ENCODE measurements at regions not wholly inside any gene's neighbourhood (a gene's known extent, or its start where the extent isn't known, plus 50 kb on each side); places are given as distances from the start of the nearest gene placed in this dataset.
"Not testable (repeated sequence)": the region's sequence is repeated elsewhere in the genome, so short reads cannot be mapped to it uniquely, and the experiment has no call there.

DNA sequence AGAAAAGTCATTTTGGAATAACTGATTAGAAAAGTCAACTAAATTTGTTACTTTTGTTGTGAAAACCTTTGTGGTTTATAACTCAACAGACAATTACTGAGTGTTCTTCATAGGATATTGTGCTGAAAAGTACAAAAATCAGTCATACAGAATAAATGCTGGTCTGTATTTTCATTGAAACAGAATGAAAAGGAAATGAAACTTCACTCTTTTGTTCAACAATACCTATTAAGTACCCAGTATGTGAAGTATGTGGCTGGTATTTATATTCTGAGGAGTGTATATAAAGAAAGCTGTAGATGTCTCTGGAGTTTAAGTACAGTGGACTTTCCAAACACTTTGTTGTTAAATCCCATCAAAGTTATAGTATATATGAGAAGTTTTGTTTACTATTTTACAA, 828.4 kb upstream of the ATXN8OS start:
- Mint-ChIP-seq H3K36me3 (ENCODE audit: low read depth) (no peaks in the 10 kb centered on the region), H3K9me3 (peaks cover 16% of the 10 kb centered on the region), H3K27ac (no peak overlapping the region), H3K27me3 (ENCODE audit: insufficient read depth) (no peaks in the 10 kb centered on the region), H3K4me1 (ENCODE audit: low read depth) (no peaks in the 10 kb centered on the region), H3K4me3 (no peak overlapping the region)
- intact Hi-C loops (cut with micrococcal nuclease) = no loop called here
- DNase-seq (ENCODE audit: low spot score) = no peak

DNA sequence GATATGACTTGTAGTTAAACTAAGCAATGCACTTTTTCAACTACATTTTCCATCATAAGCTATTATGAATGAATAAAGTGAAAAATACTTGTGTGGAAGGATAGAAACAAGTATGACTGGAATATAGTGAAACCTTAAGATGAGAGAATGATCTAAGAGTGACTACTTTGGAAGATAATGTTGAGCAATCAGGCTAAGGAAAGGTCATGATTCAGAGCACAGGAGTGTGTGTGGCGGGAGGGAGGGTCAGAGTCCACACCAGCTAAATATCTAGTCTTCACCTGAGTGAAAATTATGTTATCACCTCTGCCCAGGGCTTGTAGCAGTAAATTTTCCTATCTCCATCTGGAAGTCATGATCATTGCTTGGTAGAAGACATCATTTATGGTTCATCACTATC, 833.4 kb upstream of the ATXN8OS start:
- H3K4me1 Mint-ChIP-seq (ENCODE audit: low read depth) = no peaks in the 10 kb centered on the region
- no peaks in the 10 kb centered on the region for H3K27me3 Mint-ChIP-seq (ENCODE audit: insufficient read depth)
- DNase-seq (ENCODE audit: low spot score) = no peak
- H3K9me3 Mint-ChIP-seq = peaks cover 9% of the 10 kb centered on the region
- H3K36me3 Mint-ChIP-seq (ENCODE audit: low read depth) = no peaks in the 10 kb centered on the region
- no peak overlapping the region for H3K4me3 Mint-ChIP-seq
- intact Hi-C loops (cut with micrococcal nuclease) = no loop called here
- no peak overlapping the region for H3K27ac Mint-ChIP-seq

DNA sequence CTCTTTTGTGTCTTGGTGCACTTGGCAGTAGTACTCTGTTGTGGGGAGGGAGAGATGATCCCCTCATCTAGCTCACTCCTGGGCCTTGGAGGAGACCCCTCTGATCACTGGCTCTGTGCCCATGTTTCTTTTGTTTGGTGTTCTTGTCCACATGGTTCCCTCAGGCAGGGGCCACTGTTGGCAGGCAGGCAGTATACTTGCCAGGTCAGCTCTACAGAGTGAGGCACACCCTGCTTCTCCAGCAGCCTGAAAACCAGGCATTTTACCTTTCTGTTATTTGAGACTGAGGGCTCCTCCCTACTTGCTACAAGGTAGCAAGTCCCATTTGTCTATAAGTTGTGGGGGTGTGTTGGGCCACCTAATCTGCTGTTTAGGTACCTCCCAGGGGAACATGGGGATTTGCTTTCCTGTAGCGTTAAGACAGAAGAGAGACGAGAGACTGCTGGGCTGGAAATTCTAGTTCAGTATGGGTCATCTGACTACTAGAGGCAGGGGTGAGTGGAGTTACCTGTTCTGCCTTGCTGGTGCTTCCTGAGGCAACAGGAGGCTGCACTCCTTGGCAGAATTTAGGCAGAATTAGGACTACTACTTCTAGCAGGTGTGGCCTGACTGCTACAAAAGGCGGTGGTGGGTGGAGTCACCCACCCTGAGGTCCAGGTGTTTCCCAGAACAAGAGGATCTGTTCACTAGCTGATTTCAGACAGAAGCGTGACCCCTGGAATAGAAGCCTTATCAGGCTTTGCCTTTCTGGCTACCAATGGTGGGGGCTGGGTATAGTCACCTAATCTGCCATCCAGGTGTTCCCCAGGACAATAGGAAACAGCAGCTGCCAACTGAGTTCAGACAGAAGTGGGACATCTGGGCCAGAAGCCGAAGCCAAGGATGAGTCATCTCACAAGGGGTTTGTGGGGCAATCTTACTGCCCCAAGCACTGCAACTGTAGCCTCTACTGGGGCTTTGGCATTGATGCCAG, 843.0 kb upstream of the ATXN8OS start:
- H3K36me3 Mint-ChIP-seq (ENCODE audit: low read depth) = no peaks in the 10 kb centered on the region
- intact Hi-C loops (cut with micrococcal nuclease) = no loop called here

DNA sequence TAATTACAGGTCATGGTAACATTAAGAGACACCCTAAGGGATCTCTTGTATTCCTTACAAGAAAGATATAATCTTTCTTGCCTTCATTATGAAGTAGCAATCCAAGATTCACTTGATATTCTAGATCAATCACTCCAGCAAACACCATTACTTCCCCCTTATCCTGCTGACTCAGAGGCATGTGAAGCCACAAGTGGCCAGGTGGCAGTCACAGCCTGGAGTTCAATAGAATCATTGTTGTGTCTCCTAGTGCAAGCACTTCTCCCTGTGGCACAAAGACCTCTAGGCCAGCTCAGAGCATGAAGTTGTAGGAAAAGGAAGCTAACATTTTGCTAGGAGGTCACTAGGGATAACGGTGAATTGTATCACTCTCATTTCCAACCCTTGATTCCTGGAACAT, 864.3 kb upstream of the ATXN8OS start:
- Mint-ChIP-seq H3K36me3 (ENCODE audit: low read depth) (no peaks in the 10 kb centered on the region), H3K4me3 (no peak overlapping the region), H3K4me1 (ENCODE audit: low read depth) (no peaks in the 10 kb centered on the region), H3K27me3 (ENCODE audit: insufficient read depth) (no peaks in the 10 kb centered on the region), H3K27ac (no peak overlapping the region), H3K9me3 (peaks cover 10% of the 10 kb centered on the region)
- intact Hi-C loops (cut with micrococcal nuclease) = no loop called here
- DNase-seq (ENCODE audit: low spot score) = no peak

More for the DNA sequence above, 843.0 kb upstream of the ATXN8OS start:
- H3K27me3 Mint-ChIP-seq (ENCODE audit: insufficient read depth) = no peaks in the 10 kb centered on the region
- H3K4me3 Mint-ChIP-seq = no peak overlapping the region
- H3K27ac Mint-ChIP-seq = no peak overlapping the region
- peaks cover 33% of the 10 kb centered on the region for H3K9me3 Mint-ChIP-seq
- DNase-seq (ENCODE audit: low spot score) = no peak
- no peaks in the 10 kb centered on the region for H3K4me1 Mint-ChIP-seq (ENCODE audit: low read depth)

DNA sequence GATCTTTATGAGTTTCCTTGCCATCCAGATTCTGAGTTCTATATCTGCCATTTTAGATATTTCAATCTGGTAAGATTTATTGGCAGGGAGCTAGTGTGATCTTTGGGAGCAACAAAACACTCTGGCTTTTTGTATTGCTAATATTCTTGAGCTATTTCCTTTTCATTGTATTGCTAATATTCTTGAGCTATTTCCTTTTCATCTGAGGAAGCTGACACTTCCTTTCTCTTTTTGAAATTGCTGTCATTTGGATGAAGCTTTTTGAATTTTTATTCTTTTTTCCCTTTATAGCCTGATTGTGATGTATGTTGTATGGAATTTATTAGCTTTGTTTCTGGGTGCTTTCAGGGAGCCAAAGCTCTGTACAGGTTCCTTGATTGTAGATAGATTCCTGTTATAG, 873.5 kb upstream of the ATXN8OS start:
- DNase-seq (ENCODE audit: low spot score) = no peak
- H3K27ac Mint-ChIP-seq = no peak overlapping the region
- intact Hi-C loops (cut with micrococcal nuclease) = no loop called here
- H3K4me3 Mint-ChIP-seq = no peak overlapping the region
- H3K27me3 Mint-ChIP-seq (ENCODE audit: insufficient read depth) = no peaks in the 10 kb centered on the region
- H3K36me3 Mint-ChIP-seq (ENCODE audit: low read depth) = no peaks in the 10 kb centered on the region
- no peaks in the 10 kb centered on the region for H3K4me1 Mint-ChIP-seq (ENCODE audit: low read depth)
- peaks cover 35% of the 10 kb centered on the region for H3K9me3 Mint-ChIP-seq

DNA sequence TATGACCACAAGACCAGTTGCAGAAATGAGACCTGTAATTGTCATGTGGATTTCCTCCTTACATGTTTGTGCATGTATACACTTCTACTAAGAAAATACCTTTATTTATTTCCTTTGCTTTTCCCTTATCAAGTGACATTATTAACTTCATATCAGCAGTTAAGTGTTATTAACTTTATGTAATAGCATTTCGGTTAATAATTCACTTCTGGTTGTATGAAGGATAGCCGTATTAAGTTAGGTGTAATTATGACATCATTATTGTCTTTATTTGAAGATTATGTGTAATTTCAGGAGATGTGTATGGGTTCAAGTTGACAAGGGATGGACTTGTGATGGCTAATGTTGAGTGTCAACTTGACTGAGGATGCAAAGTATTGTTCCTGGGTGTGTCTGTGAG, 881.2 kb upstream of the ATXN8OS start:
- no peak overlapping the region for H3K27ac Mint-ChIP-seq

DNA sequence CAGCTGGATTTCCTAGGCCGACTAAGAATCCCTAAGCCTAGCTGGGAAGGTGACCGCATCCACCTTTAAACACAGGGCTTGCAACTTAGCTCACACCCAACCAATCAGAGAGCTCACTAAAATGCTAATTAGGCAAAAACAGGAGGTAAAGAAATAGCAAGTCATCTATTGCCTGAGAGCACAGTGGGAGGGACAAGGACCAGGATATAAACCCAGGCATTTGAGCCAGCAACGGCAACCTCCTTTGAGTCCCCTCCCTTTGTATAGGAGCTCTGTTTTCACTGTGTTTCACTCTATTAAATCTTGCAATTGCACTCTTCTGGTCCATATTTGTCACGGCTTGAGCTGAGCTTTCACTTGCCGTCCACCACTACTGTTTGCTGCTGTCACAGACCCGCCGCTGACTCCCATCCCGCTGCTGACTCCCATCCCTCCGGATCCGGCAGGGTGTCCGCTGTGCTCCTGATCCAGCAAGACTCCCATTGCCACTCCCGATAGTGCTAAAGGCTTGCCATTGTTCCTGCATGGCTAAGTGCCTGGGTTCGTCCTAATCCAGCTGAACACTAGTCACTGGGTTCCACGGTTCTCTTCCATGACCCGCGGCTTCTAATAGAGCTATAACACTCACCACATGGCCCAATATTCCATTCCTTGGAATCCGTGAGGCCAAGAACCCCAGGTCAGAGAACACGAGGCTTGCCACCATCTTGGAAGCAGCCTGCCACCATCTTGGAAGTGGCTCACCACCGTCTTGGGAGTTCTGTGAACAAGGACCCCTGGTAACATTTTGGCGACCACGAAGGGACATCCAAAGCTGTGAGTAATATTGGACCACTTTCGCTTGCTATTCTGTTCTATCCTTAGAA, 885.8 kb upstream of the ATXN8OS start:
- H3K36me3 Mint-ChIP-seq (ENCODE audit: low read depth); H3K4me1 Mint-ChIP-seq (ENCODE audit: low read depth); H3K27ac Mint-ChIP-seq; intact Hi-C loops (cut with micrococcal nuclease); H3K4me3 Mint-ChIP-seq; DNase-seq (ENCODE audit: low spot score); H3K27me3 Mint-ChIP-seq (ENCODE audit: insufficient read depth): not testable (repeated sequence)
- peaks cover 27% of the 10 kb centered on the region for H3K9me3 Mint-ChIP-seq

More for the DNA sequence above, 881.2 kb upstream of the ATXN8OS start:
- peaks cover 40% of the 10 kb centered on the region for H3K9me3 Mint-ChIP-seq
- no peak overlapping the region for H3K4me3 Mint-ChIP-seq
- no peaks in the 10 kb centered on the region for H3K4me1 Mint-ChIP-seq (ENCODE audit: low read depth)
- DNase-seq (ENCODE audit: low spot score) = no peak
- intact Hi-C loops (cut with micrococcal nuclease) = no loop called here
- H3K36me3 Mint-ChIP-seq (ENCODE audit: low read depth) = no peaks in the 10 kb centered on the region
- H3K27me3 Mint-ChIP-seq (ENCODE audit: insufficient read depth) = no peaks in the 10 kb centered on the region

DNA sequence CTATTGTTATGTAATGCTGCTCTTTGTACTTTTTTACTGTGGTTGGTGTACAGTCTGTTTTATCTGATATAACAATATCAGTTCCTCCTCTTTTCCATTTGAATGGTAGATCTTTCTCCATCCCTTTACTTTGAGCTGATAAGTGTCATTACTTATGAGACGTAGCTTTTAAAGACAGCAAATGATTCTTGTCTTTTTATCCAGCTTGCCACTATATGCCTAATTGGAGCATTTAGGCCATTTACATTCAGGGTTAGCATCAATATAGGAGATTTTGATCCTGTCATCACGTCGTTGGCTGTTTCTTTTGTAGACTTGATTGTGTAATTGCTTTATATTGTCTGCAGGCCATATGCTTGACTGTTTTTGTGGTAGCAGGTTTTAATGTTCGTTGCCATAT, 894.2 kb upstream of the ATXN8OS start:
- Mint-ChIP-seq H3K27me3 (ENCODE audit: insufficient read depth) (no peaks in the 10 kb centered on the region), H3K9me3 (peaks cover 3% of the 10 kb centered on the region), H3K4me1 (ENCODE audit: low read depth) (no peaks in the 10 kb centered on the region), H3K4me3 (no peak overlapping the region), H3K27ac (no peak overlapping the region), H3K36me3 (ENCODE audit: low read depth) (no peaks in the 10 kb centered on the region)
- DNase-seq (ENCODE audit: low spot score) = no peak
- intact Hi-C loops (cut with micrococcal nuclease) = no loop called here

DNA sequence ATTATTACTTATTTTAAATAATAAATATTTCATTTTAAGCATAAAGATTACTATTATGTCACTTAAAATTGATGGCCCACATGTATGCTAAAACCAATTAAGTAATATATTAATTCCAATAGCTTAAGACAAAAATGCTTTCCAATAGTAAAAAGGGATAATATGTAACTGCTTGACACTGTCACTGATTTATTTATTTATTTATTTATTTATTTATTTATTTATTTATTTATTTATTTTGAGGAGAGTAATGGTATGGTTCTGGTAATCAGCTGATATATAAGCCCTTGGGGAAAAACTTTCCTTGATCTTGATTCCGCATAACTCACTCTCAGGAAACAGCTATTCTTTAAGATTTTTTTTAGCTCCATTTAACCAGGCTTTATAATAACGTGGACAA, 903.0 kb upstream of the ATXN8OS start:
- H3K36me3 Mint-ChIP-seq (ENCODE audit: low read depth) = no peaks in the 10 kb centered on the region

DNA sequence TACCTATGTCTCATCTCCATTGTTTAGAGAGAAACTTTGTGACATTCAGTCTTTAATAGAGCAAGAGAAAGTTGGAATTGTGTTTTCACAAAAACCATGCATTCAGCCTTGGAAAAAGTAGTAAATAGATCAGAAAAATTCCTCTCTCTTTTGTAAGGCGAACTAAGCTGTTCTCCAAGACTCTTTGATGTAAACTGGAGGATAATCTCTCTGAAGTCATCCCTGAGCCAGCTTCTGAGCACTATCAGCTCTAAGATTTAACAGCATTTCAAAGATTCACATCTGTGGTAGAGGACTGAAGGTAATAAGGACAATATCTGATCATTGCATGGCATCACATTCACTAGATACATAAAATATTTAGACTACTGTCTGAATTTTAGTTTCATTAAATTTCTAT, 904.6 kb upstream of the ATXN8OS start:
- intact Hi-C loops (cut with micrococcal nuclease) = no loop called here

More for the DNA sequence above, 903.0 kb upstream of the ATXN8OS start:
- no peaks in the 10 kb centered on the region for H3K4me1 Mint-ChIP-seq (ENCODE audit: low read depth)
- H3K27ac Mint-ChIP-seq = no peak overlapping the region
- H3K4me3 Mint-ChIP-seq = no peak overlapping the region
- no peak for DNase-seq (ENCODE audit: low spot score)
- H3K9me3 Mint-ChIP-seq = peaks cover 12% of the 10 kb centered on the region
- intact Hi-C loops (cut with micrococcal nuclease) = no loop called here
- no peaks in the 10 kb centered on the region for H3K27me3 Mint-ChIP-seq (ENCODE audit: insufficient read depth)

DNA sequence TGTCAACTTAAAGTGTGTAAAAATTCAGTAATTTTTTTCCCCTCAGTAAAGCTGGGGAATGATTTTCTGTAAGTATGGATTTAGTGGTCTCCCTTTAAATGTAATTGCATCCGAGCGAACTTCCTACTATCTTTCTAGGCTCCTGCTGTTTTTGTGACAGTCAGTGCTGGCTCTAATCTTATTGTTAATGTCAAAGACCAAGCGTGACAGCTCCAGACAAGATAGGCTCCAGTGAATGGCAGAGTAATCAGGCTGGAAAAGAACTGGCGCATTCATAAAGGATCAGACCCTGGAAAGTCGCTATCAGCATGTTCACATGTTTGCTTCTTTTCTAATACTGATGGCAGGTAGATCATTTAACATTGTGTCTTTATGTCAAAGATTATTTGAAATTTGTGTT, 908.0 kb upstream of the ATXN8OS start:
- Mint-ChIP-seq H3K9me3 (peaks cover 4% of the 10 kb centered on the region), H3K4me3 (no peak overlapping the region), H3K36me3 (ENCODE audit: low read depth) (no peaks in the 10 kb centered on the region), H3K4me1 (ENCODE audit: low read depth) (no peaks in the 10 kb centered on the region), H3K27ac (no peak overlapping the region), H3K27me3 (ENCODE audit: insufficient read depth) (no peaks in the 10 kb centered on the region)
- intact Hi-C loops (cut with micrococcal nuclease) = no loop called here
- no peak for DNase-seq (ENCODE audit: low spot score)

More for the DNA sequence above, 904.6 kb upstream of the ATXN8OS start:
- H3K4me1 Mint-ChIP-seq (ENCODE audit: low read depth) = no peaks in the 10 kb centered on the region
- H3K27me3 Mint-ChIP-seq (ENCODE audit: insufficient read depth) = no peaks in the 10 kb centered on the region
- no peak for DNase-seq (ENCODE audit: low spot score)
- H3K36me3 Mint-ChIP-seq (ENCODE audit: low read depth) = no peaks in the 10 kb centered on the region
- H3K9me3 Mint-ChIP-seq = peaks cover 9% of the 10 kb centered on the region
- H3K4me3 Mint-ChIP-seq = no peak overlapping the region
- no peak overlapping the region for H3K27ac Mint-ChIP-seq

DNA sequence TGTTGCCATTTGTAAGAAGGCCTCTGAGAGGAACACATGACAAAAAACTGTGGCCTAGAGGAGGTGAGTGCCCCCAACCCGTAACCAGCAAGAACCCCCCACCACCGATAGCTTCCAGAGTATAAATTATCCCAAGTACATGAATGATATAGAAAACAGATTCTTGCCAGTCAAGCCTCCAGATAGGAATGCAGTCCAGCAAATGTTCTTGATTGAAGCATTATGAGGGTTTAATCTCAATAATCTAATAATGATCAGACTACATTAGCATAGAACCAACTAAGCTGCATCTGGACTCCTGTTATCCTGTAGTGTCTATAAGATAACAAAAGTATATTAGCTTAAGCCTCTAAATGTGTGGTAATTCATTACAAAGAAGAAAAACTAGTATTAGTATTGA, 908.9 kb upstream of the ATXN8OS start:
- H3K4me3 Mint-ChIP-seq = no peak overlapping the region
- no peak overlapping the region for H3K27ac Mint-ChIP-seq
- no peaks in the 10 kb centered on the region for H3K36me3 Mint-ChIP-seq (ENCODE audit: low read depth)
- no peaks in the 10 kb centered on the region for H3K4me1 Mint-ChIP-seq (ENCODE audit: low read depth)
- H3K9me3 Mint-ChIP-seq = peaks cover 7% of the 10 kb centered on the region
- no peaks in the 10 kb centered on the region for H3K27me3 Mint-ChIP-seq (ENCODE audit: insufficient read depth)
- DNase-seq (ENCODE audit: low spot score) = no peak
- intact Hi-C loops (cut with micrococcal nuclease) = no loop called here

DNA sequence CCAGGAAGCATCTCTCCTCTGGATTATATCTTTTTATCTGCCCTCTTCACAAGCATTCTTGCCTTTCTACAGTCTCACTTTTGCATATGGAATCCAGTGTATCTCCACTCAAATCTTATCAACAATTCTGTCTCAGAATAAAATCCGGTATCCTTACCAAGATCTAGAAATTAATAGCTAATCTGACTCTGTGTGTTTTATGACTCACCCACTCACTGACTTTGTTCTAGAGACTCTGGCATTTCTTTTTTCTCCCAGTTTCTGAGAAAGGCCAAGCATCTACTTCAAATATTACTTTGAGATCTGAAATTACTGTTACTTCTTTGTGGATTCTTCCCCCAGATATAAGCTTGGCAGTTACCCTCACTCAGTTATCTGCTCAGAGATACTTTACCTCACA, 913.5 kb upstream of the ATXN8OS start:
- Mint-ChIP-seq H3K27me3 (ENCODE audit: insufficient read depth) (no peaks in the 10 kb centered on the region), H3K27ac (no peak overlapping the region), H3K4me1 (ENCODE audit: low read depth) (no peaks in the 10 kb centered on the region), H3K9me3 (peaks cover 12% of the 10 kb centered on the region), H3K36me3 (ENCODE audit: low read depth) (no peaks in the 10 kb centered on the region), H3K4me3 (no peak overlapping the region)
- DNase-seq (ENCODE audit: low spot score) = no peak
- intact Hi-C loops (cut with micrococcal nuclease) = no loop called here

Measured in activated T-helper 1 cell treated with anti-CD3 and anti-CD28 coated beads, Interleukin-12 subunit alpha, Interleukin-12 subunit beta, Interleukin-2, Interleukin-4 antibody, amounts not matched to agents 30 ng/mL and 10 ng/mL and 1 ng/mL, durations not matched to agents 14 hours and 24 hours and 36 hours (primary cell).